HG02981 (cell line): ENCODE measurements at regions not wholly inside any gene's neighbourhood (a gene's known extent, or its start where the extent isn't known, plus 50 kb on each side); places are given as distances from the start of the nearest gene placed in this dataset.

Experiments
- ATAC-seq: cut with Tn5 transposase; IDR thresholded peaks from one replicate; pipeline ENCODE4 v1.9.1; 2021; ENCODE audit warnings: mild to moderate bottlenecking, moderate library complexity; ENCODE audit not compliant: unreplicated experiment

DNA sequence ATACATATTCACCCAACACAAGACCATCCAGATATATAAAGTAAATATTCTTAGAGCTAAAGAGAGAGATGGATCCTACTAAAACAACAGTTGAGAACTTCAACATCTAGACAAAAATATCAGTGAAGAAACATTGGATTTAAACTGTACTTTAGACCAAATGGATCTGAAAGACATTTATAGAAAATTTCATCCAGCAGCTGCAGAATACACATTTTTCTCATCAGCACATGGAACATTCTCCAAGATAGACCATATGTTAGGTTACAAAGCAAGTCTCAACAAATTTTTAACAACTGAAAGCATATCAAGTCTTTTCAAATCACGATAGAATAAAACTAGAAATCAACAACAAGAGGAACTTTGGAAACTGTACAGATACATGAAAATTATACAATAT, 369.0 kb upstream of the CCDC54 start:
- no peak for ATAC-seq

DNA sequence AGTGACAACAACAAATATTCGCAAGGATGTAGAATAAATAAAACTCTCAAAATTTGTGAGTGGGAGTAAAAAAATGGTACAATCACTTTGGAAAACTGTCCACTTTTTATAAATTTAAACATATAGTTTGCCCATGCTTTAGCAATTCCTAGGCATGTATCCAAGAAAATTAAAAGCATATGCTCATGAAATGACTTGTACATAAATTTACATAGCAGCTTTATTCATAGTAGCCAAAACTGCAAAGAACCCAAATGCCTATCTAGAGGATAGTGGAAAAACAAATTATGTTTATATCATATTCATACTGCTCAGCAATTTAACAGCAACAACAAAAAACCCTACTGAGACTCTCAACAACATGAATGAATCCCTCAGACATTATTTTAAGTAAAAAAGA, 363.6 kb upstream of the CCDC54 start:
- no peak for ATAC-seq

DNA sequence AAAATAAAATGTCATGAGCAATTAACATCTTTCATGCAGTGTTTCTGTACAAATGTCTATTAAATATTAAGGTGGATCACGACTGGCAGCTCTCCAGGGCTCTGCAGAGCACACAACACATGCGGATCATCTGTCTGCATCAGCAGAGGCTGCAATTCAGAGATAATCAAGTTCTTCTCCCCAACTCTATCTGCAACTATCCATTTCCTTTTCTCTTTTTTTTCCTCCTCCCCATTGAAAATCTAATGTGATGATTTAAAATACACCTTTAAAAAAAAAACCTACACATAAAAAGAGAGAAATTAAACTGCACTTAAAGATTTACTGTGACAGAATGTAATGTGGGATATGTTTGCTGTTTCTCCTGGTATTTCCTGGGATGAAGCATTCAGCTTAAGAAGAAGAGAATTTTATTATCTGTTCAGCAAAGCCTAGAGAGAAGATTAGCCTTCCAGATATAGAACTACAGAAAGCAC, 352.6 kb upstream of the CCDC54 start:
- no peak for ATAC-seq

DNA sequence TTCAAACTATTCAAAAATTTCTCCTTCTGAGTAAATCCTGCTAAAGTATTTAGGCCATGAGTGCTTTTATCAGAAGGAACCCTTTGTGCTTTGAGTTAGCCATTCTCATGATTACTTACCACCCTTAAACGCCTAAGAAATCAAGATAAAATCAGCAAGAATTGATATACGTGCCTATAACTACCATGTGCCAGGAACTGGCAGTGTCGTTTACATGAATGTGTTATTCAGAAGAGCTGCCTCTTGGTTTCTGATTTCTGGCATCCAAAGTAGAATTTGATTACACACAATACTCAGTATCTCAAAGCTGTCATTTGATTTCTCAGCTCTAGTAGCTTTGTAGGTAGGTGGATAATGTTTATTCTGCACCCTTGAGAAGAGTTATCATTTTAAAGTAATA, 351.3 kb upstream of the CCDC54 start:
- no peak for ATAC-seq

DNA sequence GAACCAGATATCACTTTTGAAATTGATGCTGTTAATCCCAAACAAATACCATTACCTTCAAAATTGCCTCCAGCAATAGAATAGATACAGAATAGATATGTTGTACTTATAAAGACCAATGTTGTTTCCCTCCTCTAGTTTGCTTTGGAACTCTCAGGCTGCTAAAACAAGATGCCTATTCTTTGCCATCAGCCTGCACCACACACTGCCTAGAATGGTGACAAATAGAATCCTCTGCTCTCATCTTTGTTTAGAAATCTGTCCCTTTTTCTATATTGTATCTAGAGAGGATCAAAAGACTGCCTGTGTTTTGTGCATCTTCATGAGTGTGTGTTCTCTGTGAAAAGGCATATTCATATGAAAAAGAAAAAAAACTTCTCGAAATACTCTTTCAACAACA, 349.2 kb upstream of the CCDC54 start:
- no peak for ATAC-seq

DNA sequence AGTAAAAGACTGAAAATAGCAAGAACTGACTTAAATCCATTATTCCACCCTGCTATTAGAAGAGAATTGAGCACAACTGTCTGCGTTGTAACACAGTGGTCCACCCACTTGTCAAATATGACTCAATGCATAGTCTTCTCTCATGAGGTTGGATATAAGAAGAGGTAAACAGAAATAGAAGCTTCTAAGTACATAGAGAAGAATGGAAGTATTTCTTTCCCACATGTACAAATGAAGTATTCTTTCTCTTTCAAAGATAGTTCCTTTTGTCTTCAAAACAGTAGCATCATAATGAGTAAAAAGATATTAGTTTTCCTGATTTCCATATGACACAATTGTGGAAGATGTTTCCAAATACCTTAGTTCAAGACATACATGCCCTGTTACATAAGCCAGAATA, 348.6 kb upstream of the CCDC54 start:
- ATAC-seq: no peak

DNA sequence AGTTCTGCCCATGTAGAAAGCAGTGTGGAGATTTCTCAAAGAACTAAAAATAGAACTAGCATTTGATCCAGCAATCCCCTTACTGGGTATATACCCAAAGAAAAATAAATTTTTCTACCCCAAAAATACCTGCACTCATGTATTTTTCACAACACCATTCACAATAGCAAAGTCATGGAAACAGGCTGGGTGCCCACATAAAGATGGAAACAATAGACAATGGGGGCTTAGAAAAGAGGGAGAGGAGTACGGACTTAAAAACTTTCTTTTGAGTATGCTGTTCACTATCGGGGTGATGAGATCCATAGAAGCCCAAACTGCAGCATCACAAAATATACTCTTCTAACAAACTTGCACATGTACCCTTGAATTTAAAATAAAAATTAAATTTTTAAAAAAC, 345.1 kb upstream of the CCDC54 start:
- no peak for ATAC-seq

DNA sequence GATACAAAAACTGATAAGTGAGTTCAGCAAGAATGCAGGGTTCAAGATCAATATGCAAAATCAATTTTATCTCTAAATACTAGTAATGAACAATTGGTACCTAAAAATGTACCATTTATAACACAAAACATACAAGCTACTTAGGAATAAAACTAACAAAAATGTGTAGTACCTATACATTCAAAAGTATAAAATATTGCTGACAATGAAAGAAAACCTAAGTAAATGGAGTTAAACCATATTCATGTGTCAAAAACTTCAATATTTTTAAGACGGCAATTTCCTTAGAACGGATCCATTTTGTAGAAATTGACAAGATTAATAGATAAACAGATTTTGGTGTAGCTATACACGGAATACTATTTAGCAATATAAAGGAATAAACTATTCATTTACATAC, 343.1 kb upstream of the CCDC54 start:
- no peak for ATAC-seq

DNA sequence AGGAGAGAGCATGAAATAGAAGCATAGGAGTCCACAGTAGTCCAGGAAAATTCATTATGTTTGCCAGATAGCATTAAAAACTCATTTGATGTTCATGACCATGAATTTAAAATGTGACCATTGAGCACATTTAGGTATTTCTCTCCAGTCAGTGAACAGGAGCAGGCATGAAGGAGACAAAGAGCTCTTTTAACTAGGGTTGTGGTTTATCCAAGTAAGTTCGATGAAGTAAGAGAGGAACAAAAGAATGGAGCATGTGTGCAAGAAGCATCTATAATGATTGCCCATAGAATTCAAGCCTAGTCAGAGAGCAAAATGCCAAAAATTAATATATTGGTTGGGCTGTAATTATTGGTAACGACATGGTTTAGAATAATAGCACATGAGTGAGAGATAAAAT, 342.1 kb upstream of the CCDC54 start:
- ATAC-seq: no peak

DNA sequence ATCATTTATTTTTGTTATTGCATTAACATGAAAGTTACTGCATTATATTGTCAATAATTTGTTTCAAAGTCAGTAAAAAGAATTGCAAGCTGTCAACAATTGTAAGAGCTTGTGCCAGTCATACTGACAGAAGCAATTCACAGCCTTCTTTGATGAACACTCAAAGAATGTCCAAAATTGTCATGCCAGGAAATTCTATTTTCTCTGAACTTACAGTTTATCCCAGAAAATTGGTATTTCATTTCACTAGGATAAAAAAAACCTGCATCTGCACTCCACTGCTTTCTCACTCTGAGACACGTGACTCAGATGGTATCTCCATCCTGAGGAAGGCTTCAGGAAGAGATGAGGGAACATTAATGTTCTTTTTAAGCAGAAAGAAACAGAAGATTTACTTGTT, 332.6 kb upstream of the CCDC54 start:
- ATAC-seq: no peak

DNA sequence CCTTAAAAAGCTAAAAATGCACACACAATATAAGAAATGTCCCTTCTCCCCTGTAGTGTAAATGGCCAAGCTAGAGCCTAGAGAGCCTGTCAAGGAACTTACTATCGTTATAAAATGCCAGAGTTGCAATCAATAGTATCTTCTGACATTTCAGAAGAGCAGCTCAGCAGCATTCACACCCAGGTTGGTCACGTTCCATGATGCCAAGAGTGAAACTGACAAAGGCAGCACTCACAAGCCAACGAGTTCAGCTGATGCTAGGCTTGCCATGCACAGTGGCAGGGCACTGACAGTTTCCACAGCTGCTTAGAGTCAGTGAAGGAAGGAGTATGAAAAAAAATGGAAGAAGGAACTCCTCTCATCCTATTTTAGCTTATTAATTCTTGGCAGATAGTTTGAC, 331.4 kb upstream of the CCDC54 start:
- ATAC-seq: no peak

DNA sequence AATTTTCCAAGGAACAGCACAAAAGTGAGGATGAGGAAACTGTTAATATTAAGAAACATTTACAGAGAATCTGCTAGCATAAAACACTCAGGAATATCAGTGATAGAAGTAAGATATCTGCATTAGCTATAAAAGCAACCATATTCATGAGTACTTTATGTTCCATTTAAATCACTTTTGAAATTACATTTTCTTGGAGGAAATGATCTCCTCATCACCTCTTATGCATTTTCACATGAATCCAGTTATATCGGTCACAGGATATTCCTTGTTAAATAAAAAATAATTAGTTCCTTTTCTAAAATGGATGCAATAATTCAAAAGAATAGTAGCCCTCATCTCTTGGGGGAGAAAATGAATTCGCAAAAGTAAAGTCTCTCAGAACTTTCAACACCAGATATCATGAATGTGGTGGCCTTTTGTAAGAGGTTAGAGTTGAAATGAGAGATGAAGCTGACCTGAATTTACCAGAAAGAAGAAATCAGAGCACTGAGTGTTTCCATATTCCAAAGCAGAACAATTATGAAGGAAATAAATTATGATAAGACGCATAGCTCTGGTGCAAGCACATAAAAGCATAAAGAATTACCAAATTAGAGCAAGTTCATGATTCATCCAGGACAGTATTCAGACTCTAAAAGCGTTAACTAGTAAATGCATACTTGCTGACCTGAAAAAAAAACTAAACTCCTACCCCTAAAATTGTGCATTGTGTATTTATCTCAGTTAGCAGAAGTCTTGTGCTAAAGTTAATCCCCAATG, 321.9 kb upstream of the CCDC54 start:
- no peak for ATAC-seq

DNA sequence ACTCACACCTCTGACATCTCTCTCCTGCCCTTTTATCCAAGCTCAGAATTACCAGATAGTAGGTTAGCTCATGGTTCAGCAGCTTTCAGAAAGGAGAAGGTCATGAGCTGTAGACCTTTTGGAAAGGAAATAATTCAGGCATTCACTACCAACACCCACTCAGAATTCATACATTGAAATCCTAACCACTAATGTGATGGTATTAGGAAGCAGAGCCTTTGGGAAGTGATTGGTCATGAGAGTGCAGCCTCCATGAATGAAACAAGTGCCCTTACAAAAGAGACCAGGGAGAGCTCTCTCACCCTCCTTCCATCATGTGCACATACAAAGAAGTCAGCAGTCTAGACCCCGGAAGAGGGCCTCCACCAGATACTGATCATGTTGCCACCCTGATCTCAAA, 315.8 kb upstream of the CCDC54 start:
- ATAC-seq: no peak

DNA sequence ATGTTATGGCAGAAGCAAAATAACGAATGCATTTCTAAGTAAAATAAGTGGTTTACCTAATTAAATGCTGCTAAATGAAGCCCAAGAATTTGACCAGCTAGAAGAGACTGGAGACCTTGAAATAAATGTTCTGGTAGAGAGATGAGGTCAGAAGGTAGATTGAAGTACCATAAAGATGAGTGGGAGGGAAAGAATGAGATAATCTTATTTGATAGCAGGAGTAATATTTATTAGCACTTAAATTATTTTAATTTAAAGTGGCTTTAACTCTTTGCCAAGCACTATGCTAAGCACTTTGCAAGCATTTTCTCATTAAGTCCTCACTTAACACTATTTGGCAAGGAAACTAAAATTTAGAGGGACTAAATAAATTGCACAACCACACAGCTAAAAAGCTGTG, 314.9 kb upstream of the CCDC54 start:
- no peak for ATAC-seq

DNA sequence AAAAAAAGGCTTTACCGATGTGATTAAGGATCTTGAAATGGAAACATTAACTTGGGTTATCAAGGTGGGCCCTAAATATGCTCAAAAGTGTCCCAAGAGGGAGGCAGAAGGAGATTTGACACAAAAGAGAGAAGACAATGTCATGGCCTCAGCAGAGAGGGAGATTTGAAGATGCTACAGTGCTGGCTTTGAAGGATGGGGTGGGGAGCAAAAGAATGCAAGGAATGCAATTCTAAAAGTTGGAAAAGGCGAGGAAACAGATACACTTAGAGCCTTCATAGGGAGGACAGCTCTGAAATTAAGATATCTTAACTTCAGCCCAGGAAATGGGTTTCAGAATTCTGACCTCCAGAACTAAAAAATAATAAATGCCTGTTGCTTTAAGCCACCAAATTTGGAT, 314.5 kb upstream of the CCDC54 start:
- no peak for ATAC-seq

DNA sequence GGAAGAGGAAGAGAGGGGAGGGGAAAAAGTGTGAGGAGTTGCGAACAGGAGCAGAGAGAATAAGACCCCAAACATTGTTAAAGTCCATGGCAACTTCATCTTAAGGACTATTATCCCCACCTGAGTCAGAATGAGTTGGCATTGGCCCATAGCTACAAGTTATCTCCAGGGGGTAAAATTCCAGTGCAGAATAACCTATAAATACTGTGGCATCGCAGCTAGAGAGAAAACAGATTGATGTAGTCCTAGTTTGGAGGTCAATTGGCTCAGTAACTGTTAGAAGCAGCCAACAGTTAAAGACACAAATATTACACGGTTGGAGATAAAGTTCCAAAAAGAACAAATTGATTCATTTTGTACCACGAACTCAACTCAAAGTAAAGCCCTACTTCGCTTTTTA, 313.9 kb upstream of the CCDC54 start:
- no peak for ATAC-seq

DNA sequence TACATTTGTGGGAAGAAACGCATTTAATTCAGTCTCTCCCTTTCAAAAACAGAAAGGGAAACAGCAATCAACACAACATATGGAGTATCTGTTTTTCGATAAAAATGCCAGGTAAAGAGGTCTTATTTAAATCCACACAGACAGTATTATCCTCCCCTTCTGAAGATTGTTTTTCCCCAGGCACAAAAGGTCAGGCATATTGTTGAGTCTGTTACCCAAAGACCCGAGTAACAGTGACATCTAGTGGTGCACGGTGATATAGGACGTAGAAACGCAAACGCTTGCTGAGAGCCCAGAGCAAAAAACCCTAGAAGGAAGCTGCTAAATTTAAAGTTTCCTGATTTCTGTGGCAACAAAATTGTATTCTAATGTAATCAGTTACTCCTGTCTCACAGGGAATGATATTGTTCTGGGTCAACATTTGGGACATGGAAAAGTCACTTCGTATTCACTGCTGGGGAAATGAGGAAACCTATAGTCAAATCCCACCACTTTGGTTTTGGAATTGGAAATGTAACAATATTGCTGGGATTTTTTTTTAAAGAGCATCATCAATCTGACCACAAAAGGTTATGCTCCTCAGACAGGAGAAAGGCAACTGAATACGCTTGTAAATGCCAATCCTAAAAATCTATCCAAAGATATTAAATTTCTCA, 312.7 kb upstream of the CCDC54 start:
- peak; percentile 92 for ATAC-seq

DNA sequence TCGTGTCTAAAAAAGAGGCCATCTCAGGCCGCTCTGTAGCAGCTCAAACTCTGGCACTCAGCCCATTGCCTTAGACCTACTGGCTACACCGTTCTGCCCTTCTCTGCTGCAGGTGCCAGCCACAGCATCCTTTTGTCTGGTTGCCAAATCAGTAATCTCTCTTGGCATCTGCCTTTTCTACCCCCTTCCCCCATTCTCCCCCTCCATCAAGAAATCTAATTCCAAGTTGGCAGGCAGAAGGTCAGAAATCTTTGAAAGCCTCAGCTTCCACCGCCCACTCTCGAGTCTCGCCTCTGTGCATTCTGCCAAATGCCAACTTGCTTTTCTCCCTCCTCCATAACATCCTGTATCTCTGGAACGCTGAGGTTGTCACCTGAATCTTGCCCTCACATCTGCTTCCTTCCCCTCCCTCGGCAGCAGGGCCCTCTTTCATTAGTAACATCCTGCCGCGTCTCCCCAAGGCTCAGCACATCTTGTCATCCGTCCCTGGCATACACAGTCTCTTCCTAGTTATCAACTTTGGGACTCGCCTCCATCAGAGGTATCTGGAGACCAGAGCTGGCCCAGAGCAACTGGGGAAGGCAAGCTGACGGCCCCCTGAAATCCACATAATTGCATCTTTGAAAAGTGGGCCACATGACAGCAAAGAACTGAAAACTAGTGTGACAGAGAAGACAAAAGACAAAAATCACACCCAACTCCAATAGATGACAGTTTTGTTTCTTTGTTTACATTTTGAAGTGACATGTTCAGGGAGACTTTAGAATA, 312.0 kb upstream of the CCDC54 start:
- ATAC-seq: no peak

DNA sequence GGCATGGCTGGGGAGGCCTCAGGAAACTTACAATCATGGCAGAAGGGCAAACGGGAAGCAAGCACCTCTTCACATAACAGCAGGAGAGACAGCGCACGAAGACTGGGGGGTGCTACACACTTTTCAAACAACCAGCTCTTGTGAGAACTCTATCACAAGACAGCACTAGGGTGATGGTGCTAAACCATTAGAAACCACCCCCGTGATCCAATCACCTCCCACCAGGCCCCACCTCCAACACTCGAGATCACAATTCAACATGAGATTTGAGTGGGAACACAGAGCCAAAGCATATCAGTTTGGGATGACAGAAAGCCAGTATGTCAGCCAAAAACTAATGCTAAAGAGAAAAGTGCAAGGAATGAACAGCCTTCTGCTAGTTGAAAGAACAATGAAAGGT, 309.8 kb upstream of the CCDC54 start:
- ATAC-seq: no peak

DNA sequence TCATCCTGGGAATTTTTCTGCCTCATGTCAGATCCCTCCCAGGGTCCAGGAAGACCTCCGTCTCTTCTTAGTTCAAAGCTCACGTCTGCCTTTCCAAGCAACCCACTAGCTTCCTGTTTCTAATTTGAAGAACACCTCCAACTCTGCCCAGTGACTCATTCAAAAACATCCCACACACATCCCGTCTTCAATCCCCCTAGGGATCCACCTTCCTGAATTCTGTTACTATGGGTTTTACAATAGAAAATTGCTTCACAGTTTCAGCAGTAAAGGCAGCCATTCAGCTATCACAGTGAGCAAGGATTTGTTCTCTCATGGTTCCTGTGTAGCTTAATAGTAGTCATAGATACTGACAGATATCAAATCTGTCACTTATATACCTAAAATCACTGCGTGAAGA, 308.3 kb upstream of the CCDC54 start:
- ATAC-seq: no peak

DNA sequence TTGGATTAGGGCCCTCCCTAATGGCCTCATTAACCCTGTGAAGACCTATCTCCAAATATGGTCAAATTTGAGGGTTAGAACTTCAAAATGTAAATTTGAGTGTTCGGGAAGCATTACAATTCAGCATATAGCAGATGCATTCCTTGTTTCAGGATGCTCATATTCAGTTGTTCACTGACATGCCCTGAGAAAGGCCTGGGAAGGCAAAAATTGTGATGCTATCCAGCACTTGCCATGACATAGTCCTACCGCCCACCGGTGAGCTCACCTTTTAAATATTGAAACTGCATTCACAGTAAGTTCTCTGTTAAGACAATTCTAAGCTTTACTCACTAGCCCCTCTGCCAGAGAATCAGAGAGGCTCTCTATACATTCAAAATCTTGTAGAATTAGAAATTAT, 300.3 kb upstream of the CCDC54 start:
- no peak for ATAC-seq

DNA sequence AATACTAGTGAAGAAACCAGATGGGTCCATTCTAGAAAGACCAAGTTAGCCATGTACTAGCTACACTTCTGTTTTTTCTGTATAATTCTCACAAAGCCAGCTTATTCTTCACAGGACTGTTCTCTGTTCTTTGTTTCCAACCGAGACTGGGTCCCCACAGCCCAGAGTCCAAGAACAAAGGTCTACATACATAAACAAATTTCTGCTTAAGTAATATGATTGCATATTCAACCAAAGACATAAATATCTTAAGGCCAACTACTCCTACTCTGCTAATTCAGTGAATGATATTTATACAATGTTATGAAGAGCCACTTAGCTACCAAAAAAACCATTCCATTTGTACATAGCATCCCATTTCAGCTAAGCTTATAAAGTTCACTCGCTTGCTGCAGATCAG, 299.8 kb upstream of the CCDC54 start:
- ATAC-seq: no peak
